ENCODE measurements at regions not wholly inside any gene's neighbourhood (a gene's known extent, or its start where the extent isn't known, plus 50 kb on each side); places are given as distances from the start of the nearest gene placed in this dataset.

GRCh38 chr2:34492561-34493455, 893.7 kb upstream of the FAM98A start:
- no peak for DNase-seq

- no peak for DNase-seq
These were observed 887.9 kb upstream of the FAM98A start for GRCh38 chr2:34486965-34487364.

GRCh38 chr2:34481542-34481941, 882.4 kb upstream of the FAM98A start:
- no peak for DNase-seq

- DNase-seq = no peak
These were observed 881.3 kb upstream of the FAM98A start for GRCh38 chr2:34480366-34480765.

- no peak for DNase-seq
These were observed 876.1 kb upstream of the FAM98A start for GRCh38 chr2:34475156-34475555.

GRCh38 chr2:34474646-34475045, 875.5 kb upstream of the FAM98A start:
- DNase-seq = no peak

GRCh38 chr2:34447097-34447496, 848.0 kb upstream of the FAM98A start:
- DNase-seq = no peak

- no peak for DNase-seq
These were observed 824.2 kb upstream of the FAM98A start for GRCh38 chr2:34423301-34423700.

GRCh38 chr2:34419856-34420255, 820.8 kb upstream of the FAM98A start:
- DNase-seq = no peak

- no peak for DNase-seq
These were observed 817.8 kb upstream of the FAM98A start for GRCh38 chr2:34416856-34417255.

- DNase-seq = no peak
These were observed 815.8 kb upstream of the FAM98A start for GRCh38 chr2:34414856-34415255.

GRCh38 chr2:34408100-34408499, 809.0 kb upstream of the FAM98A start:
- DNase-seq = no peak

GRCh38 chr2:34403512-34403911, 804.4 kb upstream of the FAM98A start:
- DNase-seq = no peak

- DNase-seq = no peak
These were observed 803.3 kb upstream of the FAM98A start for GRCh38 chr2:34402376-34402775.

GRCh38 chr2:34401186-34401585, 802.1 kb upstream of the FAM98A start:
- no peak for DNase-seq

- no peak for DNase-seq
These were observed 789.3 kb upstream of the FAM98A start for GRCh38 chr2:34388446-34388845.

GRCh38 chr2:34387536-34387935, 788.4 kb upstream of the FAM98A start:
- DNase-seq = no peak

GRCh38 chr2:34379586-34379985, 780.5 kb upstream of the FAM98A start:
- no peak for DNase-seq

- DNase-seq = no peak
These were observed 774.6 kb upstream of the FAM98A start for GRCh38 chr2:34373586-34374233.

- DNase-seq = no peak
These were observed 773.9 kb upstream of the FAM98A start for GRCh38 chr2:34372967-34373366.

- DNase-seq = no peak
These were observed 772.6 kb upstream of the FAM98A start for GRCh38 chr2:34371711-34372110.

GRCh38 chr2:34368304-34368703, 769.2 kb upstream of the FAM98A start:
- no peak for DNase-seq

- DNase-seq = no peak
These were observed 766.8 kb upstream of the FAM98A start for GRCh38 chr2:34365932-34366331.

GRCh38 chr2:34365512-34365911, 766.4 kb upstream of the FAM98A start:
- DNase-seq = no peak
